ENCODE measurements at regions not wholly inside any gene's neighbourhood (a gene's known extent, or its start where the extent isn't known, plus 50 kb on each side); places are given as distances from the start of the nearest gene placed in this dataset.

- WGBS (ENCODE audit: insufficient coverage): no CpG with 5 or more reads among the region's 2 CpGs
- Histone ChIP-seq H3K27me3 (replicated peaks in 1 of 4; ENCODE audit: control extremely low read depth in 1 of 4, control insufficient read depth in 3 of 4, insufficient read depth in 4 of 4, low read length in 3 of 4) (no peaks in the 10 kb centered on the region), H2AFZ (ENCODE audit: insufficient read depth, low read depth, low read length, poor library complexity, severe bottlenecking) (no peak overlapping the region), H3K9ac (ENCODE audit: low read length) (no peak overlapping the region), H3K27ac (ENCODE audit: low read length in 2 of 2) (no peak overlapping the region), H3K79me2 (ENCODE audit: control insufficient read depth, insufficient read depth, low read length) (no peaks in the 10 kb centered on the region), H3K4me2 (replicated peaks; ENCODE audit: low read depth, low read length, poor library complexity, severe bottlenecking) (no peak overlapping the region), H4K20me1 (ENCODE audit: control insufficient read depth, insufficient read depth, low read length, poor library complexity, severe bottlenecking) (no peaks in the 10 kb centered on the region), H3K4me3 (ENCODE audit: control extremely low read depth in 1 of 5, extremely low read depth in 1 of 5, insufficient read depth in 1 of 5, low read depth in 2 of 5, low read length in 4 of 5) (no peak overlapping the region), H3K4me1 (ENCODE audit: control insufficient read depth in 2 of 2, insufficient read depth in 2 of 2, low read length in 2 of 2) (no peaks in the 10 kb centered on the region), H3K9me3 (ENCODE audit: control extremely low read depth in 1 of 3, control insufficient read depth in 2 of 3, insufficient read depth in 1 of 3, low read length in 2 of 3) (no peaks in the 10 kb centered on the region), H3K36me3 (replicated peaks in 1 of 2; ENCODE audit: control extremely low read depth in 1 of 2, control insufficient read depth in 1 of 2, extremely low read depth in 1 of 2, insufficient read depth in 2 of 2, low read length in 1 of 2) (no peaks in the 10 kb centered on the region)
- no peak overlapping the region for H3K27ac Mint-ChIP-seq
- no peaks in the 10 kb centered on the region for H3K9me3 Mint-ChIP-seq (ENCODE audit: insufficient read depth)
- H3K4me1 Mint-ChIP-seq: no peaks in the 10 kb centered on the region
- intact Hi-C loops (cut with micrococcal nuclease): no loop called here
- no peak for ATAC-seq (ENCODE audit: low read depth)
- H3K4me3 Mint-ChIP-seq: no peak overlapping the region
- ChIA-PET POLR2A (no interaction called here), CTCF (no interaction called here)
- TF ChIP-seq EZH2 (IDR thresholded peaks at IDR 0.05; ENCODE audit: borderline replicate concordance, insufficient read depth, low read depth, low read length, poor library complexity, severe bottlenecking): no peak
- TF ChIP-seq, protein P1, sequence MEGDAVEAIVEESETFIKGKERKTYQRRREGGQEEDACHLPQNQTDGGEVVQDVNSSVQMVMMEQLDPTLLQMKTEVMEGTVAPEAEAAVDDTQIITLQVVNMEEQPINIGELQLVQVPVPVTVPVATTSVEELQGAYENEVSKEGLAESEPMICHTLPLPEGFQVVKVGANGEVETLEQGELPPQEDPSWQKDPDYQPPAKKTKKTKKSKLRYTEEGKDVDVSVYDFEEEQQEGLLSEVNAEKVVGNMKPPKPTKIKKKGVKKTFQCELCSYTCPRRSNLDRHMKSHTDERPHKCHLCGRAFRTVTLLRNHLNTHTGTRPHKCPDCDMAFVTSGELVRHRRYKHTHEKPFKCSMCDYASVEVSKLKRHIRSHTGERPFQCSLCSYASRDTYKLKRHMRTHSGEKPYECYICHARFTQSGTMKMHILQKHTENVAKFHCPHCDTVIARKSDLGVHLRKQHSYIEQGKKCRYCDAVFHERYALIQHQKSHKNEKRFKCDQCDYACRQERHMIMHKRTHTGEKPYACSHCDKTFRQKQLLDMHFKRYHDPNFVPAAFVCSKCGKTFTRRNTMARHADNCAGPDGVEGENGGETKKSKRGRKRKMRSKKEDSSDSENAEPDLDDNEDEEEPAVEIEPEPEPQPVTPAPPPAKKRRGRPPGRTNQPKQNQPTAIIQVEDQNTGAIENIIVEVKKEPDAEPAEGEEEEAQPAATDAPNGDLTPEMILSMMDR (IDR thresholded peaks at IDR 0.05): no peak
- DNase-seq: no peak
- H3K27me3 Mint-ChIP-seq: no peaks in the 10 kb centered on the region
Measured at GRCh38 chr4:127414951-127415606, 217.7 kb upstream of the INTU start.

DNA sequence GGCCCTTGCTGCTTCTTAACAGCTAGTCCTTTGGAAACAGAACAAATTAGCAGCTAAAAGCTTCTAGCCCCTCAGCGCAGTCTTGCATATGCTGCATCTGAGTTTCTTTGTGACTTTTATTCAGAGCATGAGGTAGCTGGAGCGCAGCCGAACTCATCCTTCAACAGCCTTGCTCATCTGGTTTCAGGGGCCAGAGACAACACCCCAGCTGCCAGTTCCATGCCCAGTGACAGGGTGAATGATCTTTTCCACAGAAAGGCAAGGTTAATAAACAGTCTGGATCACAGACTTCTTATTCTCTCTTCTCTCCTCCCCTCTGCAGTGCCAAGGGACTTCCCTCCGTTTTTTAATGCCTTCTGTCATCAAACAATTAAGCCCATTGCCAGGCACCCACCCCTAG is 216.6 kb upstream of the INTU start:
- H3K9me3 ChIP-seq (ENCODE audit: control extremely low read depth in 1 of 3, control insufficient read depth in 2 of 3, insufficient read depth in 1 of 3, low read length in 2 of 3): no peaks in the 10 kb centered on the region
- no peaks in the 10 kb centered on the region for H3K27me3 Mint-ChIP-seq
- no peak overlapping the region for H2AFZ ChIP-seq (ENCODE audit: insufficient read depth, low read depth, low read length, poor library complexity, severe bottlenecking)
- no peak for DNase-seq
- H3K4me2 ChIP-seq (replicated peaks; ENCODE audit: low read depth, low read length, poor library complexity, severe bottlenecking): no peak overlapping the region
- no peaks in the 10 kb centered on the region for H3K79me2 ChIP-seq (ENCODE audit: control insufficient read depth, insufficient read depth, low read length)
- ChIA-PET CTCF (no interaction called here), POLR2A (no interaction called here)
- 94% methylated on average over 4 of the region's 4 CpGs for WGBS (ENCODE audit: insufficient coverage)
- H3K36me3 ChIP-seq (replicated peaks in 1 of 2; ENCODE audit: control extremely low read depth in 1 of 2, control insufficient read depth in 1 of 2, extremely low read depth in 1 of 2, insufficient read depth in 2 of 2, low read length in 1 of 2): no peaks in the 10 kb centered on the region
- H3K4me1 Mint-ChIP-seq: no peaks in the 10 kb centered on the region
- TF ChIP-seq, protein P1 (IDR thresholded peaks at IDR 0.05): no peak
- no peak for TF ChIP-seq EZH2 (IDR thresholded peaks at IDR 0.05; ENCODE audit: borderline replicate concordance, insufficient read depth, low read depth, low read length, poor library complexity, severe bottlenecking)
- H3K4me3 ChIP-seq (ENCODE audit: control extremely low read depth in 1 of 5, extremely low read depth in 1 of 5, insufficient read depth in 1 of 5, low read depth in 2 of 5, low read length in 4 of 5): no peak overlapping the region
- no peak overlapping the region for H3K9ac ChIP-seq (ENCODE audit: low read length)
- H3K4me1 ChIP-seq (ENCODE audit: control insufficient read depth in 2 of 2, insufficient read depth in 2 of 2, low read length in 2 of 2): no peaks in the 10 kb centered on the region
- intact Hi-C loops (cut with micrococcal nuclease): no loop called here
- H3K27ac Mint-ChIP-seq: no peak overlapping the region
- H3K4me3 Mint-ChIP-seq: no peak overlapping the region
- no peak overlapping the region for H3K27ac ChIP-seq (ENCODE audit: low read length in 2 of 2)
- H3K27me3 ChIP-seq (replicated peaks in 1 of 4; ENCODE audit: control extremely low read depth in 1 of 4, control insufficient read depth in 3 of 4, insufficient read depth in 4 of 4, low read length in 3 of 4): no peaks in the 10 kb centered on the region
- no peaks in the 10 kb centered on the region for H3K9me3 Mint-ChIP-seq (ENCODE audit: insufficient read depth)
- no peaks in the 10 kb centered on the region for H4K20me1 ChIP-seq (ENCODE audit: control insufficient read depth, insufficient read depth, low read length, poor library complexity, severe bottlenecking)
- ATAC-seq (ENCODE audit: low read depth): no peak

All from B cell (primary cell).